OCI-LY3 (cell line): ENCODE measurements at regions not wholly inside any gene's neighbourhood (a gene's known extent, or its start where the extent isn't known, plus 50 kb on each side); places are given as distances from the start of the nearest gene placed in this dataset.

ENCODE experiments used
- H2AFZ ChIP-seq: fragments of 200-600, 300-600 bp; shearing (Covaris generic); 2 replicates; pipeline ENCODE4 v1.6.0; 2014; ENCODE audit warnings: antibody characterized with exemption, low read depth, low read length
- H3K27ac ChIP-seq: fragments of 200-600, 300-600 bp; sonication (generic); 2 replicates; pipeline ENCODE4 v1.5.1; 2014; ENCODE audit warnings: mild to moderate bottlenecking, low read length, moderate library complexity, mixed read lengths
- H3K27me3 ChIP-seq: fragments of 200-600, 300-600 bp; sonication (generic); 2 replicates; pipeline ENCODE4 v1.6.1; 2014; ENCODE audit warnings: low read depth, low read length, mixed read lengths
- H3K36me3 ChIP-seq: fragments of 200-600, 300-600 bp; sonication (generic); replicated peaks from 2 replicates; pipeline ENCODE3; 2014; ENCODE audit warnings: low read depth, low read length, mixed read lengths
- H3K4me1 ChIP-seq: fragments of 300-600, 200-600 bp; sonication (generic); 2 replicates; pipeline ENCODE4 v1.6.1; 2014; ENCODE audit warnings: low read length, mixed read lengths
- H3K4me2 ChIP-seq: fragments of 200-600, 300-600 bp; sonication (generic); 2 replicates; pipeline ENCODE4 v1.6.1; 2014; ENCODE audit warnings: low read length, mixed read lengths
- H3K4me3 ChIP-seq: fragments of 300-600, 200-600 bp; sonication (generic); 2 replicates; pipeline ENCODE4 v1.5.1; 2014; ENCODE audit warnings: antibody characterized with exemption, mild to moderate bottlenecking, low read length, moderate library complexity
- H3K79me2 ChIP-seq: fragments of 300-600, 200-600 bp; shearing (Covaris generic); 2 replicates; pipeline ENCODE4 v1.6.1; 2014; ENCODE audit warnings: mild to moderate bottlenecking, low read length, mixed read lengths
- H3K9ac ChIP-seq: fragments of 300-600, 200-600 bp; shearing (Covaris generic); 2 replicates; pipeline ENCODE4 v1.6.0; 2014; ENCODE audit warnings: mild to moderate bottlenecking, low read length, moderate library complexity
- H3K9me3 ChIP-seq: fragments of 200-600, 300-600 bp; shearing (Covaris generic); 2 replicates; pipeline ENCODE4 v1.6.1; 2014; ENCODE audit warnings: low read length, mixed read lengths; ENCODE audit not compliant: insufficient read depth
- H4K20me1 ChIP-seq: fragments of 200-600, 300-600 bp; sonication (generic); 2 replicates; pipeline ENCODE4 v1.6.1; 2016; ENCODE audit warnings: low read length, mixed read lengths; ENCODE audit not compliant: insufficient read depth
- CTCF ChIP-seq: fragments of 200-600, 300-600 bp; sonication (generic); IDR thresholded peaks from 2 replicates; pipeline ENCODE4 v1.5.1; 2014; ENCODE audit warnings: antibody characterized with exemption, low read length, low read depth
- EZH2phosphoT487 ChIP-seq: fragments of 200-600 bp; shearing (Covaris generic); IDR thresholded peaks from 2 replicates; pipeline ENCODE4 v1.6.1; 2018; ENCODE audit warnings: antibody characterized with exemption, mixed run types, low read depth

DNA sequence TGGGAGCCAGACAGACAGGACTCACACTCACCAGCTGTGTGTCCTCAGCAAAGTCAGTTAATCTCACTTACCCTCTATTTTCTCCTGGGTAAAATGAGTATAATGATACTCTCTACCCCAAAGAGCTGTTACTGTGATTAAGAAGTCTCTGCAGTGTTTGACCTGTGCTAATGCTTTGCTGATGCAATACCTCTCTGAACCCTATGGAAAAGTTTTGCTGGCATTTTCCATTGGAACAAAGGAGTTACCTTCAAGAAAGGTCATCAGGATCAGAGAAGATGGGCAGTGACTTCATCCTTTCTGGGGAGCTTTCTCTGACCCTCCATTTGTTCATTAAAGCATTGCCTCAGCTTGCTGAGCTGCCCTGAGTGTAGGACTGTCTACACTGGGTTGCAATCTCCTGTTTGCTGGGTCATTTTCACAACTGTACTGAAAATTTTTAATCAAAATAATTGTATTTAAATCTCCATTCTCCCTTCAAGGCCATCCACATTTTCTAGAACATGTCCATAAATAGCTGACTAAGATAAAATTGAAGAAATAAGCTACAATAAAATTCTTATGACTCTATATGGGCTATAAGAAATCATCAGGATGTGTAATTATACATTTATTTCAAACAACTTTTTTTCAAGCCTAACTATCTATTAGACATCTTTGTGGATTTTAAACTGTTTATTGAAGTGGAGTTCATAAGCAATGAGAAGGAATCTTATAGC lies 272.8 kb upstream of the CPEB2 start:
- TF ChIP-seq CTCF: no peak
- no peak for TF ChIP-seq EZH2phosphoT487
- no peak overlapping the region for H2AFZ ChIP-seq
- no peaks in the 10 kb centered on the region for H3K79me2 ChIP-seq
- no peaks in the 10 kb centered on the region for H3K9me3 ChIP-seq
- H3K27me3 ChIP-seq: no peaks in the 10 kb centered on the region
- H3K36me3 ChIP-seq: no peaks in the 10 kb centered on the region
- H3K27ac ChIP-seq: no peak overlapping the region
- no peak overlapping the region for H3K9ac ChIP-seq
- H3K4me1 ChIP-seq: no peaks in the 10 kb centered on the region
- no peaks in the 10 kb centered on the region for H4K20me1 ChIP-seq
- no peak overlapping the region for H3K4me2 ChIP-seq
- no peak overlapping the region for H3K4me3 ChIP-seq

GRCh38 chr4:14742054-14742453 lies 260.2 kb upstream of the CPEB2 start:
- H3K27me3 ChIP-seq: no peaks in the 10 kb centered on the region
- no peaks in the 10 kb centered on the region for H3K4me1 ChIP-seq
- H3K4me3 ChIP-seq: no peak overlapping the region
- no peak overlapping the region for H3K27ac ChIP-seq
- H4K20me1 ChIP-seq: no peaks in the 10 kb centered on the region
- TF ChIP-seq CTCF: no peak
- TF ChIP-seq EZH2phosphoT487: no peak
- H3K36me3 ChIP-seq: no peaks in the 10 kb centered on the region
- H3K79me2 ChIP-seq: no peaks in the 10 kb centered on the region
- no peak overlapping the region for H3K4me2 ChIP-seq
- no peak overlapping the region for H3K9ac ChIP-seq
- H2AFZ ChIP-seq: no peak overlapping the region
- no peaks in the 10 kb centered on the region for H3K9me3 ChIP-seq

DNA sequence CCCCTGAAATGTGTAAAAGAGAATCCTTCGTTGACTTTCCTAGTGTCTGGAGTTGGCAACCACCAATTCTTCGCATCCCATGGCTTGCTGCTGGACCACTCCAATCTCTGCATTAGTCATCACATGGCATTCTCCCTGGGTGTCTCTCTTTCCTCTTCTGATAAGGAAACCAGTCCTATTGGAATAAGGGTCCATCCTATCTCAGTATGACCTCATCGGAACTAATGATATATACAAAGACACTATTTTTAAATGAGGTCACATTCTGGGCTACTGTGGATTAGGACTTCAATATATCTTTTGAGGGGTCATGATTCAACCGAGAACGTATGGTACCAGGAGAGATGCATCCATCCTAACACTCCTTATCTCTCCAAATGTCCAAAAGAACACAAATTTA lies 259.1 kb upstream of the CPEB2 start:
- no peak overlapping the region for H3K4me3 ChIP-seq
- H3K27me3 ChIP-seq: no peaks in the 10 kb centered on the region
- no peaks in the 10 kb centered on the region for H3K4me1 ChIP-seq
- no peak overlapping the region for H3K4me2 ChIP-seq
- no peaks in the 10 kb centered on the region for H3K9me3 ChIP-seq
- no peaks in the 10 kb centered on the region for H3K36me3 ChIP-seq
- no peak overlapping the region for H2AFZ ChIP-seq
- H3K9ac ChIP-seq: no peak overlapping the region
- no peaks in the 10 kb centered on the region for H4K20me1 ChIP-seq
- no peaks in the 10 kb centered on the region for H3K79me2 ChIP-seq
- TF ChIP-seq CTCF: no peak
- no peak for TF ChIP-seq EZH2phosphoT487
- H3K27ac ChIP-seq: no peak overlapping the region

DNA sequence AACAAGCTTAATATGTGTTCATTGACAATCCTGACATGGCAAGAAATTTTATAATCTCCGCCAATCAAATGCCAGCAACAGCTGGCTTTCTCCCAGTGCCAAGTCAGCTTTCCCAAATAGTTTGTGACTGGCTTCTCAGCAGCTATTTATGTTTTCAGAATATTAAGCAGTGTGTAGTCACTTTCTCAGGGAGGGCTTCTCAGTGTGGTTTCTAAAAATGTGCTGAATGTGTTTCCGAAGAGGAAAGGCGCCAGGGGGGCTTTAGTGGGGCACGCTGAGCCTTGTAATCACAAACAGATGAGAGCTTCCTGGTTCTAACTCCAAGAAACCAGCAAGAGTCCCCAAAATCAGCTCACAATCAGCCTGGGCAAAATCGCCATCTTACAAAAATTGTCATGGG lies 258.7 kb upstream of the CPEB2 start:
- Histone ChIP-seq H3K27me3 (no peaks in the 10 kb centered on the region), H4K20me1 (no peaks in the 10 kb centered on the region), H3K9ac (no peak overlapping the region), H3K36me3 (no peaks in the 10 kb centered on the region), H3K4me1 (no peaks in the 10 kb centered on the region), H3K4me2 (no peak overlapping the region), H3K9me3 (no peaks in the 10 kb centered on the region), H3K27ac (no peak overlapping the region), H2AFZ (no peak overlapping the region), H3K4me3 (no peak overlapping the region), H3K79me2 (no peaks in the 10 kb centered on the region)
- no peak for TF ChIP-seq EZH2phosphoT487
- TF ChIP-seq CTCF: no peak
